CD4-positive, alpha-beta T cell (primary cell): ENCODE measurements at regions not wholly inside any gene's neighbourhood (a gene's known extent, or its start where the extent isn't known, plus 50 kb on each side); places are given as distances from the start of the nearest gene placed in this dataset.

Source experiments
- ATAC-seq: fragments of 200-7000 bp; cut with Tn5 transposase; one replicate; pipeline ENCODE4 v1.10.0; 2022; ENCODE audit warnings: mild to moderate bottlenecking; ENCODE audit not compliant: poor library complexity
- CTCF ChIA-PET: fragments of 350-600 bp; sonication (Branson Sonifier 250); formaldehyde crosslinking; loops from one replicate; lab custom pipeline; 2021; ENCODE audit warnings: antibody characterized with exemption, inconsistent platforms; lab: Charles Lee
- POLR2A ChIA-PET: fragments of 350-600 bp; sonication (Branson Sonifier 250); formaldehyde crosslinking; loops from one replicate; lab custom pipeline; 2021; ENCODE audit warnings: antibody characterized with exemption, inconsistent platforms; lab: Charles Lee
- DNase-seq, 14 experiments: peaks; one replicate each; pipeline ENCODE4 v3.0.0-alpha.2; 2013 to 2020; ENCODE audit warnings: mixed read lengths in 2 of 14
- H3K27ac ChIP-seq, 2 donors: one replicate each; pipeline versions ENCODE4 v1.5.1 to v1.7.0; 2013; ENCODE audit warnings: low read length in 2 of 2, low read depth in 1 of 2, mild to moderate bottlenecking in 1 of 2
- H3K27me3 ChIP-seq, 2 experiments: 1 replicate in 1 of 2; 2 replicates in 1 of 2; pipeline versions ENCODE4 v1.6.1 to v1.7.0; 2013; ENCODE audit warnings: low read length in 2 of 2, control low read depth in 1 of 2, mild to moderate bottlenecking in 1 of 2, moderate library complexity in 1 of 2; ENCODE audit not compliant: insufficient read depth in 2 of 2, control insufficient read depth in 1 of 2
- H3K36me3 ChIP-seq: one replicate; pipeline ENCODE4 v1.6.1; 2013; ENCODE audit warnings: low read length, control low read depth; ENCODE audit not compliant: insufficient read depth
- H3K4me1 ChIP-seq: one replicate; pipeline ENCODE4 v1.6.1; 2013; ENCODE audit warnings: low read length, control low read depth; ENCODE audit not compliant: insufficient read depth
- H3K4me3 ChIP-seq: one replicate; pipeline ENCODE4 v1.5.1; 2013; ENCODE audit warnings: mild to moderate bottlenecking, low read length, moderate library complexity
- H3K9me3 ChIP-seq, 2 experiments: 1 replicate in 1 of 2; 2 replicates in 1 of 2; pipeline versions ENCODE4 v1.6.1 to v1.7.0; 2013; ENCODE audit warnings: low read length in 2 of 2, mild to moderate bottlenecking in 2 of 2, control low read depth in 1 of 2, moderate library complexity in 1 of 2; ENCODE audit not compliant: control insufficient read depth in 1 of 2, insufficient read depth in 1 of 2
- H3K27ac Mint-ChIP-seq: one replicate; pipeline ENCODE4 v1.8.0; 2020; ENCODE audit warnings: mixed read lengths
- H3K27me3 Mint-ChIP-seq: one replicate; pipeline ENCODE4 v1.8.0; 2021; ENCODE audit warnings: mixed read lengths
- H3K36me3 Mint-ChIP-seq: one replicate; pipeline ENCODE4 v1.8.0; 2021; ENCODE audit warnings: low read depth, mixed read lengths
- H3K4me1 Mint-ChIP-seq: one replicate; pipeline ENCODE4 v1.8.0; 2021; ENCODE audit warnings: low read depth, mixed read lengths
- H3K4me3 Mint-ChIP-seq: one replicate; pipeline ENCODE4 v1.8.0; 2020; ENCODE audit warnings: mild to moderate bottlenecking, mixed read lengths
- H3K9me3 Mint-ChIP-seq: one replicate; pipeline ENCODE4 v1.8.0; 2020; ENCODE audit warnings: mixed read lengths
- intact Hi-C, 2 experiments: fragments of 100-400 bp; cut with DNase I in 1 of 2; cut with micrococcal nuclease in 1 of 2; formaldehyde crosslinking; loops; one replicate each; pipeline versions ENCODE4 v1.15.1 to v1.9.0; 2023 to 2025; cut with DNase I, micrococcal nuclease
- TF ChIP-seq, protein P1 (sequence below): fragments of 200-600 bp; IDR thresholded peaks from one replicate; pipeline ENCODE4 v1.8.0; 2022; ENCODE audit warnings: antibody characterized with exemption, mild to moderate bottlenecking

- Histone ChIP-seq H3K4me1 (no peaks in the 10 kb centered on the region), H3K4me3 (no peak overlapping the region), H3K9me3 (peaks cover 0 to 7% of the 10 kb centered on the region in 2 experiments), H3K27me3 (no peaks in the 10 kb centered on the region), H3K36me3 (no peaks in the 10 kb centered on the region), H3K27ac (no peak overlapping the region)
- DNase-seq (no peak), ATAC-seq (no peak)
- intact Hi-C loops: no loop called here
- no peaks in the 10 kb centered on the region for H3K36me3 Mint-ChIP-seq
- H3K4me1 Mint-ChIP-seq: no peaks in the 10 kb centered on the region
- no peaks in the 10 kb centered on the region for H3K27me3 Mint-ChIP-seq
- TF ChIP-seq, protein P1, sequence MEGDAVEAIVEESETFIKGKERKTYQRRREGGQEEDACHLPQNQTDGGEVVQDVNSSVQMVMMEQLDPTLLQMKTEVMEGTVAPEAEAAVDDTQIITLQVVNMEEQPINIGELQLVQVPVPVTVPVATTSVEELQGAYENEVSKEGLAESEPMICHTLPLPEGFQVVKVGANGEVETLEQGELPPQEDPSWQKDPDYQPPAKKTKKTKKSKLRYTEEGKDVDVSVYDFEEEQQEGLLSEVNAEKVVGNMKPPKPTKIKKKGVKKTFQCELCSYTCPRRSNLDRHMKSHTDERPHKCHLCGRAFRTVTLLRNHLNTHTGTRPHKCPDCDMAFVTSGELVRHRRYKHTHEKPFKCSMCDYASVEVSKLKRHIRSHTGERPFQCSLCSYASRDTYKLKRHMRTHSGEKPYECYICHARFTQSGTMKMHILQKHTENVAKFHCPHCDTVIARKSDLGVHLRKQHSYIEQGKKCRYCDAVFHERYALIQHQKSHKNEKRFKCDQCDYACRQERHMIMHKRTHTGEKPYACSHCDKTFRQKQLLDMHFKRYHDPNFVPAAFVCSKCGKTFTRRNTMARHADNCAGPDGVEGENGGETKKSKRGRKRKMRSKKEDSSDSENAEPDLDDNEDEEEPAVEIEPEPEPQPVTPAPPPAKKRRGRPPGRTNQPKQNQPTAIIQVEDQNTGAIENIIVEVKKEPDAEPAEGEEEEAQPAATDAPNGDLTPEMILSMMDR: no peak
- no peak overlapping the region for H3K27ac Mint-ChIP-seq
- peaks cover 8% of the 10 kb centered on the region for H3K9me3 Mint-ChIP-seq
- H3K4me3 Mint-ChIP-seq: no peak overlapping the region
- POLR2A ChIA-PET: no interaction called here
- CTCF ChIA-PET: no interaction called here
These were observed 1568.3 kb upstream of the PRR20A start for GRCh38 chr13:55572408-55572807.

DNA sequence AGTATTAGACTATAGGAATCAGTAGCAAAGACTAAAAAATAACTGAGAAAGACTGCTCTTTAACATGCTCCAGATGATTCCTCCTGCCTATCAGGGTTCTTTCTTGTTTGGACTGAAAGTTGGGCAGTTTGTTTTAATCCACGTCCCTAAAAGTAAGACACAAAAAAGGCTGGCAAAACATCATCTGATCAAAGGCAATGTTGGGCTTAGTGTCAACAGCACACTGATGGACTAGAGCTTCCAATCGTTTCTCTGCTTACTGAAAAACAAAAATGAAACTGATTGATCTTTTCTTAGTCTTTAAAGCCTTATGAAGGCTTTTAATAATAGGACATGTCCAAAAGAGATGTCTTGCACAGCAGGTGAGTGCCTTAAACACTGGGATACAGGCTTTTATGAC, 1567.9 kb upstream of the PRR20A start:
- Mint-ChIP-seq H3K4me3 (no peak overlapping the region), H3K27me3 (no peaks in the 10 kb centered on the region), H3K27ac (no peak overlapping the region), H3K9me3 (peaks cover 12% of the 10 kb centered on the region), H3K36me3 (no peaks in the 10 kb centered on the region), H3K4me1 (no peaks in the 10 kb centered on the region)
- TF ChIP-seq, protein P1: no peak
- H3K4me3 ChIP-seq: no peak overlapping the region
- ATAC-seq (no peak), DNase-seq (no peak)
- POLR2A ChIA-PET: no interaction called here
- H3K27ac ChIP-seq: no peak overlapping the region
- intact Hi-C loops: no loop called here
- H3K9me3 ChIP-seq: peaks cover 0 to 11% of the 10 kb centered on the region in 2 experiments
- H3K36me3 ChIP-seq: no peaks in the 10 kb centered on the region
- H3K27me3 ChIP-seq: no peaks in the 10 kb centered on the region
- CTCF ChIA-PET: no interaction called here
- no peaks in the 10 kb centered on the region for H3K4me1 ChIP-seq

- POLR2A ChIA-PET: no interaction called here
- no peaks in the 10 kb centered on the region for H3K27me3 ChIP-seq
- intact Hi-C loops: no loop called here
- Mint-ChIP-seq H3K4me1 (no peaks in the 10 kb centered on the region), H3K4me3 (no peak overlapping the region), H3K27me3 (no peaks in the 10 kb centered on the region), H3K9me3 (peaks cover 12% of the 10 kb centered on the region), H3K27ac (no peak overlapping the region), H3K36me3 (no peaks in the 10 kb centered on the region)
- no peak overlapping the region for H3K4me3 ChIP-seq
- no peaks in the 10 kb centered on the region for H3K4me1 ChIP-seq
- DNase-seq (no peak), ATAC-seq (no peak)
- TF ChIP-seq, protein P1: no peak
- no peaks in the 10 kb centered on the region for H3K36me3 ChIP-seq
- peaks cover 0 to 14% of the 10 kb centered on the region in 2 experiments for H3K9me3 ChIP-seq
- CTCF ChIA-PET: no interaction called here
- no peak overlapping the region for H3K27ac ChIP-seq
These were observed 1567.2 kb upstream of the PRR20A start for GRCh38 chr13:55573565-55573964.
